Retinal pigment epithelial cell (primary cell): ENCODE measurements at regions not wholly inside any gene's neighbourhood (a gene's known extent, or its start where the extent isn't known, plus 50 kb on each side); places are given as distances from the start of the nearest gene placed in this dataset.
A peak's percentile ranks its signal among the peaks of the same experiment; 100 is the strongest.

Experiments
- DNase-seq: peaks from one replicate; pipeline ENCODE4 v3.0.0-alpha.2; 2010; ENCODE audit warnings: low read depth
- H3K4me3 ChIP-seq: 2 replicates; pipeline ENCODE4 v1.5.1; 2011; ENCODE audit warnings: mild to moderate bottlenecking, low read length, control low read depth, moderate library complexity
- CTCF ChIP-seq: conservative IDR thresholded peaks from 2 replicates; pipeline ENCODE4 v1.5.1; 2011; ENCODE audit warnings: low read depth, low read length, control low read depth, inconsistent platforms

GRCh38 chr11:123304828-123305466, 109.9 kb upstream of the CLMP start:
- no peak for TF ChIP-seq CTCF
- DNase-seq: no peak
- no peak overlapping the region for H3K4me3 ChIP-seq

- TF ChIP-seq CTCF: no peak
- no peak for DNase-seq
- no peak overlapping the region for H3K4me3 ChIP-seq
These were observed 108.9 kb upstream of the CLMP start for GRCh38 chr11:123303924-123304323.

GRCh38 chr11:123302751-123303195, 107.7 kb upstream of the CLMP start:
- no peak overlapping the region for H3K4me3 ChIP-seq
- peak; percentile 18 for DNase-seq
- peak; percentile 35 for TF ChIP-seq CTCF

- no peak for DNase-seq
- TF ChIP-seq CTCF: peak; percentile 72
These were observed 106.8 kb upstream of the CLMP start for GRCh38 chr11:123301696-123302400.

GRCh38 chr11:123301013-123301591, 106.1 kb upstream of the CLMP start:
- no peak for TF ChIP-seq CTCF
- H3K4me3 ChIP-seq: peak overlapping the region; percentile 12
- no peak for DNase-seq

More at GRCh38 chr11:123301696-123302400, 106.8 kb upstream of the CLMP start:
- peak overlapping the region; percentile 36 for H3K4me3 ChIP-seq

GRCh38 chr11:123299721-123300120, 104.7 kb upstream of the CLMP start:
- no peak overlapping the region for H3K4me3 ChIP-seq
- TF ChIP-seq CTCF: no peak
- DNase-seq: no peak
